ENCODE measurements at regions not wholly inside any gene's neighbourhood (a gene's known extent, or its start where the extent isn't known, plus 50 kb on each side); places are given as distances from the start of the nearest gene placed in this dataset.

- Histone ChIP-seq H3K36me3 (ENCODE audit: control insufficient read depth in 1 of 2, insufficient read depth in 2 of 2, low read depth in 1 of 2, low read length in 2 of 2) (no peaks in the 10 kb centered on the region), H2AFZ (ENCODE audit: low read depth, low read length) (no peak overlapping the region), H3K27ac (ENCODE audit: low read length, poor library complexity, severe bottlenecking) (no peak overlapping the region), H2BK12ac (ENCODE audit: low read length in 2 of 2) (no peak overlapping the region), H3K9ac (ENCODE audit: low read length) (no peak overlapping the region), H3K18ac (ENCODE audit: low read depth in 1 of 2, low read length in 2 of 2) (no peak overlapping the region), H3K14ac (ENCODE audit: low read length in 2 of 2) (no peak overlapping the region), H2BK15ac (ENCODE audit: low read depth, poor library complexity, severe bottlenecking) (no peak overlapping the region), H2BK120ac (ENCODE audit: low read depth, low read length) (no peak overlapping the region), H3K4me3 (ENCODE audit: insufficient read depth in 1 of 2, low read depth in 1 of 2, low read length in 2 of 2) (peak overlapping the region in 1 of 2 experiments; percentile 8), H4K8ac (ENCODE audit: low read length) (no peak overlapping the region), H3K79me1 (replicated peaks; ENCODE audit: low read length, poor library complexity, severe bottlenecking) (no peaks in the 10 kb centered on the region), H3K4ac (ENCODE audit: low read depth in 1 of 2, low read length in 2 of 2) (no peak overlapping the region), H3K23ac (ENCODE audit: low read length in 2 of 2) (no peak overlapping the region), H2BK5ac (ENCODE audit: low read depth, low read length, poor library complexity, severe bottlenecking) (no peak overlapping the region), H4K91ac (ENCODE audit: low read length) (no peak overlapping the region), H3K9me3 (ENCODE audit: control insufficient read depth, low read length) (no peaks in the 10 kb centered on the region), H3K4me2 (ENCODE audit: low read length, poor library complexity, severe bottlenecking) (no peak overlapping the region), H3K4me1 (ENCODE audit: control insufficient read depth, insufficient read depth, low read depth, low read length) (peaks cover 2% of the 10 kb centered on the region), H2AK5ac (ENCODE audit: low read length, severe bottlenecking) (no peak overlapping the region), H3K27me3 (ENCODE audit: control insufficient read depth in 1 of 2, insufficient read depth in 1 of 2, low read length in 2 of 2) (no peaks in the 10 kb centered on the region)
- DNase-seq: no peak
- 88% methylated on average over 1 of the region's 1 CpG for WGBS
These were observed 80.7 kb upstream of the SPRED1 start for GRCh38 chr15:38171973-38172372.

DNA sequence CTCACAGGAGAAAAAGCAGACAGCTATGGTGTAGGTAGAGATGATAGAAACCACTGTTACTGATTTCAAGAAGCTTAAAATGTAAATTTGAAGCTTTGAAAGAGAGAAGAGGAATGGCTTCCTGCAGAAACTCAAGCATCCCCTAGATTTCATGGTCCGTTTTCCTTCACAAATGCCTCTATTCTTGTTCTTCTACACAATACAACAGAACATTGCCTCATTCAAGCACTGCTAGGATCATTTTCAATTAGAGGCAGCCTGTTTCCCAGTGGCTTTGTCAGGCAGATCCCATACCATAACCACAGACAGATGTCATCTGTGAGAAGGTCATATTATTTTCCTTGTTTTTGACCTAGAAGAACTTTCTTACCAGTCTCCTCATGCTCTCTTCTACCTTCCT lies 77.9 kb upstream of the SPRED1 start:
- H2BK5ac ChIP-seq (ENCODE audit: low read depth, low read length, poor library complexity, severe bottlenecking): no peak overlapping the region
- no peaks in the 10 kb centered on the region for H3K4me1 ChIP-seq (ENCODE audit: control insufficient read depth, insufficient read depth, low read depth, low read length)
- no peak overlapping the region for H2BK12ac ChIP-seq (ENCODE audit: low read length in 2 of 2)
- no peak overlapping the region for H2AK5ac ChIP-seq (ENCODE audit: low read length, severe bottlenecking)
- no peak overlapping the region for H2AFZ ChIP-seq (ENCODE audit: low read depth, low read length)
- no peak overlapping the region for H3K23ac ChIP-seq (ENCODE audit: low read length in 2 of 2)
- no peaks in the 10 kb centered on the region for H3K36me3 ChIP-seq (ENCODE audit: control insufficient read depth in 1 of 2, insufficient read depth in 2 of 2, low read depth in 1 of 2, low read length in 2 of 2)
- no peak overlapping the region for H4K8ac ChIP-seq (ENCODE audit: low read length)
- H3K9me3 ChIP-seq (ENCODE audit: control insufficient read depth, low read length): no peaks in the 10 kb centered on the region
- no peak overlapping the region for H3K9ac ChIP-seq (ENCODE audit: low read length)
- H3K4ac ChIP-seq (ENCODE audit: low read depth in 1 of 2, low read length in 2 of 2): no peak overlapping the region
- WGBS: 81% methylated on average over 1 of the region's 1 CpG
- no peak for DNase-seq
- no peak overlapping the region for H4K91ac ChIP-seq (ENCODE audit: low read length)
- H2BK120ac ChIP-seq (ENCODE audit: low read depth, low read length): no peak overlapping the region
- no peak overlapping the region for H3K18ac ChIP-seq (ENCODE audit: low read depth in 1 of 2, low read length in 2 of 2)
- no peak overlapping the region for H3K27ac ChIP-seq (ENCODE audit: low read length, poor library complexity, severe bottlenecking)
- H3K27me3 ChIP-seq (ENCODE audit: control insufficient read depth in 1 of 2, insufficient read depth in 1 of 2, low read length in 2 of 2): no peaks in the 10 kb centered on the region
- no peak overlapping the region for H3K4me3 ChIP-seq (ENCODE audit: insufficient read depth in 1 of 2, low read depth in 1 of 2, low read length in 2 of 2)
- no peak overlapping the region for H3K14ac ChIP-seq (ENCODE audit: low read length in 2 of 2)
- no peak overlapping the region for H3K4me2 ChIP-seq (ENCODE audit: low read length, poor library complexity, severe bottlenecking)
- no peak overlapping the region for H2BK15ac ChIP-seq (ENCODE audit: low read depth, poor library complexity, severe bottlenecking)
- no peaks in the 10 kb centered on the region for H3K79me1 ChIP-seq (replicated peaks; ENCODE audit: low read length, poor library complexity, severe bottlenecking)

DNA sequence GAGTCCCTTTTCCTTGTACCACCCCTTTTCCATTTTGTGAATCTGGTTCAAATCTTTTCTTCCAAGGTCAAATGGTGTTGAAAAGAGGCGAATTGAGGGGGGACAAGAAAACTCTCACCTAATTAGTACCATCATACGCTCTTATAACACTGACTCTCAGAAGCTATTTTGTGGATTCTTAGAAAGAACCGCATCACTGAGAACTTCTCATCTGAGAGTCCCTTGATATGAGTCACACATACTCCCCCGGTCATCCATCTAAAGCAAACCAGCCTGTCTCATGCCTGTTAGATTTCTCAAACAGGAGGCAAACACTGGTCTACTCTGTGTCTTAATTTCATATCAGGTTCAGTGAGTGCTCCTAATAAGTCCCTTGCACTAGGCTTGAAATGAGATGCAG lies 76.5 kb upstream of the SPRED1 start:
- Histone ChIP-seq H3K18ac (ENCODE audit: low read depth in 1 of 2, low read length in 2 of 2) (no peak overlapping the region), H3K36me3 (ENCODE audit: control insufficient read depth in 1 of 2, insufficient read depth in 2 of 2, low read depth in 1 of 2, low read length in 2 of 2) (no peaks in the 10 kb centered on the region), H4K91ac (ENCODE audit: low read length) (no peak overlapping the region), H3K27ac (ENCODE audit: low read length, poor library complexity, severe bottlenecking) (no peak overlapping the region), H3K27me3 (ENCODE audit: control insufficient read depth in 1 of 2, insufficient read depth in 1 of 2, low read length in 2 of 2) (no peaks in the 10 kb centered on the region), H3K14ac (ENCODE audit: low read length in 2 of 2) (no peak overlapping the region), H3K4ac (ENCODE audit: low read depth in 1 of 2, low read length in 2 of 2) (no peak overlapping the region), H2BK15ac (ENCODE audit: low read depth, poor library complexity, severe bottlenecking) (no peak overlapping the region), H3K4me2 (ENCODE audit: low read length, poor library complexity, severe bottlenecking) (no peak overlapping the region), H3K9ac (ENCODE audit: low read length) (no peak overlapping the region), H3K79me1 (replicated peaks; ENCODE audit: low read length, poor library complexity, severe bottlenecking) (no peaks in the 10 kb centered on the region), H4K8ac (ENCODE audit: low read length) (no peak overlapping the region), H3K4me3 (ENCODE audit: insufficient read depth in 1 of 2, low read depth in 1 of 2, low read length in 2 of 2) (no peak overlapping the region), H2BK120ac (ENCODE audit: low read depth, low read length) (no peak overlapping the region), H2BK12ac (ENCODE audit: low read length in 2 of 2) (no peak overlapping the region), H2AFZ (ENCODE audit: low read depth, low read length) (no peak overlapping the region), H3K4me1 (ENCODE audit: control insufficient read depth, insufficient read depth, low read depth, low read length) (no peaks in the 10 kb centered on the region), H2AK5ac (ENCODE audit: low read length, severe bottlenecking) (no peak overlapping the region), H2BK5ac (ENCODE audit: low read depth, low read length, poor library complexity, severe bottlenecking) (no peak overlapping the region), H3K23ac (ENCODE audit: low read length in 2 of 2) (no peak overlapping the region), H3K9me3 (ENCODE audit: control insufficient read depth, low read length) (no peaks in the 10 kb centered on the region)
- 74% methylated on average over 4 of the region's 4 CpGs for WGBS
- peak; percentile 59 for DNase-seq

- H3K4me3 ChIP-seq (ENCODE audit: insufficient read depth in 1 of 2, low read depth in 1 of 2, low read length in 2 of 2): no peak overlapping the region
- no peak overlapping the region for H2BK5ac ChIP-seq (ENCODE audit: low read depth, low read length, poor library complexity, severe bottlenecking)
- no peak for DNase-seq
- no peaks in the 10 kb centered on the region for H3K36me3 ChIP-seq (ENCODE audit: control insufficient read depth in 1 of 2, insufficient read depth in 2 of 2, low read depth in 1 of 2, low read length in 2 of 2)
- H3K14ac ChIP-seq (ENCODE audit: low read length in 2 of 2): no peak overlapping the region
- no peak overlapping the region for H3K4ac ChIP-seq (ENCODE audit: low read depth in 1 of 2, low read length in 2 of 2)
- H3K4me1 ChIP-seq (ENCODE audit: control insufficient read depth, insufficient read depth, low read depth, low read length): no peaks in the 10 kb centered on the region
- H2BK12ac ChIP-seq (ENCODE audit: low read length in 2 of 2): no peak overlapping the region
- H4K8ac ChIP-seq (ENCODE audit: low read length): no peak overlapping the region
- H3K79me1 ChIP-seq (replicated peaks; ENCODE audit: low read length, poor library complexity, severe bottlenecking): no peaks in the 10 kb centered on the region
- H2BK15ac ChIP-seq (ENCODE audit: low read depth, poor library complexity, severe bottlenecking): no peak overlapping the region
- H3K18ac ChIP-seq (ENCODE audit: low read depth in 1 of 2, low read length in 2 of 2): no peak overlapping the region
- no peak overlapping the region for H2AK5ac ChIP-seq (ENCODE audit: low read length, severe bottlenecking)
- H3K27ac ChIP-seq (ENCODE audit: low read length, poor library complexity, severe bottlenecking): no peak overlapping the region
- H3K4me2 ChIP-seq (ENCODE audit: low read length, poor library complexity, severe bottlenecking): no peak overlapping the region
- H3K9ac ChIP-seq (ENCODE audit: low read length): no peak overlapping the region
- no peak overlapping the region for H2BK120ac ChIP-seq (ENCODE audit: low read depth, low read length)
- H2AFZ ChIP-seq (ENCODE audit: low read depth, low read length): no peak overlapping the region
- no peak overlapping the region for H4K91ac ChIP-seq (ENCODE audit: low read length)
- H3K23ac ChIP-seq (ENCODE audit: low read length in 2 of 2): no peak overlapping the region
- no peaks in the 10 kb centered on the region for H3K27me3 ChIP-seq (ENCODE audit: control insufficient read depth in 1 of 2, insufficient read depth in 1 of 2, low read length in 2 of 2)
- no peaks in the 10 kb centered on the region for H3K9me3 ChIP-seq (ENCODE audit: control insufficient read depth, low read length)
These were observed 75.9 kb upstream of the SPRED1 start for GRCh38 chr15:38176691-38177090.

All from mesenchymal stem cell (in vitro differentiated cells and primary cell).